OCI-LY3 (cell line): ENCODE measurements at regions not wholly inside any gene's neighbourhood (a gene's known extent, or its start where the extent isn't known, plus 50 kb on each side); places are given as distances from the start of the nearest gene placed in this dataset.

Source experiments
- EZH2phosphoT487 ChIP-seq: fragments of 200-600 bp; shearing (Covaris generic); IDR thresholded peaks from 2 replicates; pipeline ENCODE4 v1.6.1; 2018; ENCODE audit warnings: antibody characterized with exemption, mixed run types, low read depth
- TF ChIP-seq, protein P1 (sequence below): fragments of 200-600, 300-600 bp; sonication (generic); IDR thresholded peaks from 2 replicates; pipeline ENCODE4 v1.5.1; 2014; ENCODE audit warnings: antibody characterized with exemption, low read length, low read depth

- TF ChIP-seq, protein P1, sequence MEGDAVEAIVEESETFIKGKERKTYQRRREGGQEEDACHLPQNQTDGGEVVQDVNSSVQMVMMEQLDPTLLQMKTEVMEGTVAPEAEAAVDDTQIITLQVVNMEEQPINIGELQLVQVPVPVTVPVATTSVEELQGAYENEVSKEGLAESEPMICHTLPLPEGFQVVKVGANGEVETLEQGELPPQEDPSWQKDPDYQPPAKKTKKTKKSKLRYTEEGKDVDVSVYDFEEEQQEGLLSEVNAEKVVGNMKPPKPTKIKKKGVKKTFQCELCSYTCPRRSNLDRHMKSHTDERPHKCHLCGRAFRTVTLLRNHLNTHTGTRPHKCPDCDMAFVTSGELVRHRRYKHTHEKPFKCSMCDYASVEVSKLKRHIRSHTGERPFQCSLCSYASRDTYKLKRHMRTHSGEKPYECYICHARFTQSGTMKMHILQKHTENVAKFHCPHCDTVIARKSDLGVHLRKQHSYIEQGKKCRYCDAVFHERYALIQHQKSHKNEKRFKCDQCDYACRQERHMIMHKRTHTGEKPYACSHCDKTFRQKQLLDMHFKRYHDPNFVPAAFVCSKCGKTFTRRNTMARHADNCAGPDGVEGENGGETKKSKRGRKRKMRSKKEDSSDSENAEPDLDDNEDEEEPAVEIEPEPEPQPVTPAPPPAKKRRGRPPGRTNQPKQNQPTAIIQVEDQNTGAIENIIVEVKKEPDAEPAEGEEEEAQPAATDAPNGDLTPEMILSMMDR, result no peak
- TF ChIP-seq EZH2phosphoT487, result no peak
Observed at GRCh38 chr4:128648021-128648420, 161.5 kb upstream of the JADE1 start.
